SK-N-MC (cell line): ENCODE measurements at regions not wholly inside any gene's neighbourhood (a gene's known extent, or its start where the extent isn't known, plus 50 kb on each side); places are given as distances from the start of the nearest gene placed in this dataset.

Experiments used
- DNase-seq: peaks from one replicate; pipeline ENCODE4 v3.0.0-alpha.2; 2011; ENCODE audit warnings: low read depth, low spot score
- H3K27ac ChIP-seq: fragments of 200-600 bp; sonication (generic); 2 replicates; pipeline ENCODE4 v1.5.1; 2016; ENCODE audit warnings: mixed run types
- H3K36me3 ChIP-seq: fragments of 200-600 bp; sonication (generic); 2 replicates; pipeline ENCODE4 v1.6.1; 2017; ENCODE audit warnings: antibody characterized with exemption, low read length, mixed read lengths; ENCODE audit not compliant: insufficient read depth
- H3K4me3 ChIP-seq: fragments of 200-600 bp; sonication (generic); 2 replicates; pipeline ENCODE4 v1.5.1; 2016
- H3K9ac ChIP-seq: fragments of 200-600 bp; sonication (generic); 2 replicates; pipeline ENCODE4 v1.8.0; 2017; ENCODE audit warnings: mixed run types, mixed read lengths; ENCODE audit not compliant: insufficient read length
- H3K9me3 ChIP-seq: fragments of 200-600 bp; sonication (generic); 2 replicates; pipeline ENCODE4 v1.6.1; 2017; ENCODE audit warnings: low read depth, mild to moderate bottlenecking, antibody characterized with exemption, low read length, moderate library complexity, mixed read lengths
- EZH2 ChIP-seq: fragments of 200-600 bp; sonication (generic); IDR thresholded peaks from one replicate; pipeline ENCODE4 v1.6.1; 2017; ENCODE audit warnings: antibody characterized with exemption
- FOXP2 ChIP-seq: optimal IDR thresholded peaks from 2 replicates; pipeline ENCODE3; 2011; ENCODE audit warnings: mild to moderate bottlenecking, moderate library complexity; ENCODE audit not compliant: insufficient read depth; ENCODE audit errors: extremely low read length, control extremely low read depth
- POLR2AphosphoS5 ChIP-seq: IDR thresholded peaks from 2 replicates; pipeline ENCODE4 v1.6.1; 2012; ENCODE audit warnings: mild to moderate bottlenecking, low read depth, low read length, borderline replicate concordance

DNA sequence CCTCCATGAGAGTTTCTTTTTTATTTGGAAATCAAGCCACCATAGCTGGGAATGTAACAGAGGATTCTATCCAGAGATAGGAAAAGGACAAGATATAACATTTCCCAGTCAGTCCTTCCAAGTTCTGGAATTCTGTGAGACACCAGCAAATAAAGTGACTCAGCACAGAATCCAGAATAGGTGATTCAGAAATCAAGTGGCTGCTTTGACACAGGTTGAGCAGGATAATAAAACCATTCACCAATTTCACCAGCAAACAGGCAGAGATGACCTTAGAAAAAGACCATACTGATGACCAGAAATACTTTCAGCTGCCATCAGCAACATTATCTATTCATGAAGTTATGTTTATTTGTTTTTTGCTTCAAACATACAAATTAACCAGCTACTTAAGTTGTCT, 491.5 kb upstream of the TUSC1 start:
- H3K9me3 ChIP-seq, result no peaks in the 10 kb centered on the region
- H3K4me3 ChIP-seq, result no peak overlapping the region
- TF ChIP-seq EZH2 (no peak), FOXP2 (no peak), POLR2AphosphoS5 (no peak)
- H3K36me3 ChIP-seq, result no peaks in the 10 kb centered on the region
- no peak for DNase-seq
- no peak overlapping the region for H3K9ac ChIP-seq
- no peak overlapping the region for H3K27ac ChIP-seq

DNA sequence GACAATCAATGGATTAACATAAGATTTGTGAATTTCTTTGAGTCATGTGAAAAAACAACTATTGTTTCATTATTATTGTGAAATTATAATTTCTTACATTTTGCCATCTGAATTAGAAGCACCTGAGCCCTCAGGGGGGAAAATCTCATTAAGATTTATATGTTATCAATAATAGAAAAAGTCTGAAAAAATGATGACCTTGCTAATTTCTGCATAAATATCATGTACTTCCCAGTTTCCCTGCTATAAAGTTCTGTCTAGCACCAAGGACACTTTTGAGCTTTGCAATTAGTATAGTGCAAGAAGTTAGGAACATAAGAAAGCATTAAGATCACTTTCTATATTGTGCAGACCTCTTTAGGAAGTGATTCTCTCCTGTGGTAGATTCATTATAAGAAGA, 488.3 kb upstream of the TUSC1 start:
- no peak for DNase-seq
- Histone ChIP-seq H3K9me3 (no peaks in the 10 kb centered on the region), H3K9ac (no peak overlapping the region), H3K36me3 (no peaks in the 10 kb centered on the region), H3K4me3 (no peak overlapping the region), H3K27ac (no peak overlapping the region)
- TF ChIP-seq EZH2 (no peak), POLR2AphosphoS5 (no peak), FOXP2 (no peak)

DNA sequence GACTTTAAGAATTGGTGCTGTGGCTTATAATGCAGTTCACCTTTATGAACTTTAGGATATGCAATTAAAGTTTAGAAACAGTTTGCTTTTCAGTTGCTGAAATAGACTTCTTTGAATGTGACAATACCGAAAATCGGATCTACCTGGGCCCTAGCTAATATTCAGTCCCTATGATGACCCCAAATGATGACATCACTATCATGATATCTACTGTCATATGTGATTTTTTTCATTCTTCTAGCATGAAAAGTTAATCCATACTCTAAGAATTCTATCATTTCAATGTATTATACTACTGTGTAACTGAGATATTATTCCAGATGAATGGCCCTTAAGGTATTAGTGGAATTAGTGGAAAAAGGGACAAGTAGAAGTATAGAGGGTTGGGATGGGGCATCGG, 487.2 kb upstream of the TUSC1 start:
- Histone ChIP-seq H3K4me3 (no peak overlapping the region), H3K9ac (no peak overlapping the region), H3K27ac (no peak overlapping the region), H3K9me3 (no peaks in the 10 kb centered on the region), H3K36me3 (no peaks in the 10 kb centered on the region)
- no peak for DNase-seq
- TF ChIP-seq FOXP2 (no peak), EZH2 (no peak), POLR2AphosphoS5 (no peak)

DNA sequence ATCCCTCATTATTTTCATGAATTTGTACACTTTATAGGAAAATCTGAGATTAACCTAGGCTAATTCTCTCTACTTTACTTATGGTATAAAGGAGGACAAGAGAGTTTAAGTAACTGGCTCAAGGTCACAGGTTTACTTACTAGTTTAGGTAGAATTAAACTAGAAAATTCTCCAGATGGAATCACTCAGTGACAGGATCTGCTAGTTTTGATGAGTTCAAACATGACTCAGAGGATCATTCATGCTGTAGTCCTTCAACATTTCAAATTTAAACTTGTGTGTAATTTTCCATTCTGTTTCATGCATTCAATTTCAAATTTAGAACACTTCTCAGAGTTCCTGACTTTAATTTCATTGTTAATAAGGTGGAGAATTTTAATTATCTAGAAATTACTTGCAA, 485.7 kb upstream of the TUSC1 start:
- Histone ChIP-seq H3K36me3 (no peaks in the 10 kb centered on the region), H3K4me3 (no peak overlapping the region), H3K9ac (no peak overlapping the region), H3K27ac (no peak overlapping the region), H3K9me3 (no peaks in the 10 kb centered on the region)
- no peak for DNase-seq
- TF ChIP-seq EZH2 (no peak), FOXP2 (no peak), POLR2AphosphoS5 (no peak)

DNA sequence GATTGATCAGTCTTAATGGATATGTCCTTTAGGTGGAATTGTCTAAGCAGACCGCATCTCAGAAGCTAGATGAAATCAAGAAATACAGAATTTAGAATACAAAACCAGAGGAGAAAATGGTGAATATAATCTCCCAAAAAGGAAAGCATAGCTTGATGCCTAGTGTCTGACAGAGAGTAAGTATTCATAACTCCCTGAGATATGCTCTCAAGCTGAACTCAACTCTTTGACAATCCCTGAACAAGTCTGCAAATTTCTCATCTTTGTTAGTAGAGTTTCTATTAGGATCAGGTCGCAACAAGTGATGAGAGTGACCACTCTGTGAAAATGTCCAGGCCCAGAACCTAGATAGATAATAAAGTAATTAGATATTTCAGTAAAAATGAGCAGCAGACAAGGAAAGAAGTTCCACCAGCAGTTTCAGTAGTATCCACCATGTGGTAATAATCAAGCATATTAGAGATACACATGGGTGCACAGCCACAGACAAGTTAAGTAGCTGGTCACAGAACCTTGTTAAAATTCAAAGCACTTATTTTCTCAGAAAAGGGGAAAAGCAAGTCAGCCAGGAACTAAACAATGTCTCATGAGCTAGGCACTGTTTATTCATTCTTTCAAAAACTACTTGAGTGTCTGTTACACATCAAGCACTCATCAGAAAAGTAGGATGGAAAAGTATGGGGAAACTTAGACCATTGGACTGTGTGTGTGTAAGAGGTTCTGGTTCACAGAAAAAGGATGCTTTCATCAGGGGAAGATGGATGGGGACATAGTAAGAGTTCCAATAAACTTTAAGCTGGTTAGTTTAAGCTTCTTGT, 481.5 kb upstream of the TUSC1 start:
- Histone ChIP-seq H3K4me3 (no peak overlapping the region), H3K9ac (no peak overlapping the region), H3K9me3 (no peaks in the 10 kb centered on the region), H3K36me3 (no peaks in the 10 kb centered on the region), H3K27ac (no peak overlapping the region)
- TF ChIP-seq EZH2 (no peak), POLR2AphosphoS5 (no peak), FOXP2 (no peak)
- no peak for DNase-seq

DNA sequence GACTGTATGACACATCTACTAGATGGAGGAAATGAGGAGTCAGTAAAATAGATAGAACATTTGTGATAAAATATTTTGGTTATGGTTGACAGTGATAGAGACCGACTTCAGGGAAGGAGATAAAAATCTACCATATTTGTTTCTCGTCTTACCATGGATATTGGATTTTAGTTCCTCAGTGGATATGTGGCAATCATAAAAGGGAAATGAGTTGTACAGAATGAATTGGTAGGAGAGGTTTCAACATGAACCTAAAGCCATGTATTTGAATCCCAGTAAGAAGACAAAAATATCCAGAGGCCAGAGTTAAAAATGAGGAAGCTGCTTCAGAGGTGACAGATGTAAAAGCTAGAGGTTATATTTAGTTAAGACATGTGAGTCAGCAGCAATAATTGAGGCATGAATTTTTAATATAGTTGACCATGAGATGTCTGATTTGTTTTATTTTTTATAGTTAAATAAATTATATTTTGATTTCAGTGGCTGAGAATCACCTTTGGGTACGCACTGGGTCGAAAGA, 480.4 kb upstream of the TUSC1 start:
- Histone ChIP-seq H3K9me3 (no peaks in the 10 kb centered on the region), H3K36me3 (no peaks in the 10 kb centered on the region), H3K27ac (no peak overlapping the region), H3K9ac (no peak overlapping the region), H3K4me3 (no peak overlapping the region)
- DNase-seq, result no peak
- TF ChIP-seq POLR2AphosphoS5 (no peak), FOXP2 (no peak), EZH2 (no peak)

DNA sequence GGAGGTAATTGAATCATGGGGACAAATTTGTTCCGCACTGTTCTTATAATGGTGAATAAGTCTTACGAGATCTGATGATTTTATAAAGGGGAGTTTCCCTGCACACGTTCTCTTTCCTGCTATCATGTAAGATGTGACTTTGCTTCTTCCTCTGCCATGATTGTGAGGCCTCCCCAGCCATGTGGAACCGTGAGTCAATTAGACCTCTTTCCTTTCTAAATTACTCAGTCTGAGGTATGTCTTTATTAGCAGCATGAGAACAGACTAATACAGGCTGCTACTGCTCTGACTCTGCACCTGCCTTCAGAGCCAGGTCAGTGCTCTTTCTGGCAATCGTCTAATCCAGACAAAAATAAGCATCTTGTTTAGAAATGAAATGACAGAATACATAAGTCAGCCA, 479.2 kb upstream of the TUSC1 start:
- Histone ChIP-seq H3K4me3 (no peak overlapping the region), H3K27ac (no peak overlapping the region), H3K9ac (no peak overlapping the region), H3K9me3 (no peaks in the 10 kb centered on the region), H3K36me3 (no peaks in the 10 kb centered on the region)
- no peak for TF ChIP-seq EZH2
- no peak for TF ChIP-seq POLR2AphosphoS5
- TF ChIP-seq FOXP2, result no peak
- no peak for DNase-seq

DNA sequence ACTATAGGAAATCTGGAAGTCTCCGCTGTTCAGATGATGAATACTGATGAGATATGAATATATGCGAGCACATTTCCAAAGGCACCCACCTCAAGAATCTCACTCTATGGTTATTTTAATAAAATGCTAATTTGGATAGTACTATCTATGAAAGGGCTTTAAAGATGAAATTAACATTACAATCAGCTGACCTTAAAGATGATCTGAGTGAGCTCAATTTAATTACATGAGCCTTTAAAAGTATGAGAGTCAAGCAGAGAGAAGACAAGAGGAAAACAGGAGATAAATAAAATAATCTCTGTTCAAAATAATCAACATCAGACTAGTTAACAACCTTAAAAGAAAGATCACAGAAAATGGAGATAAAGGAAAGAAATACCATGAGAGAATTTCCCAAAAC, 474.1 kb upstream of the TUSC1 start:
- H3K4me3 ChIP-seq, result no peak overlapping the region
- no peaks in the 10 kb centered on the region for H3K9me3 ChIP-seq
- TF ChIP-seq FOXP2 (no peak), POLR2AphosphoS5 (no peak), EZH2 (no peak)
- DNase-seq, result no peak
- H3K9ac ChIP-seq, result no peak overlapping the region
- H3K27ac ChIP-seq, result no peak overlapping the region
- no peaks in the 10 kb centered on the region for H3K36me3 ChIP-seq

DNA sequence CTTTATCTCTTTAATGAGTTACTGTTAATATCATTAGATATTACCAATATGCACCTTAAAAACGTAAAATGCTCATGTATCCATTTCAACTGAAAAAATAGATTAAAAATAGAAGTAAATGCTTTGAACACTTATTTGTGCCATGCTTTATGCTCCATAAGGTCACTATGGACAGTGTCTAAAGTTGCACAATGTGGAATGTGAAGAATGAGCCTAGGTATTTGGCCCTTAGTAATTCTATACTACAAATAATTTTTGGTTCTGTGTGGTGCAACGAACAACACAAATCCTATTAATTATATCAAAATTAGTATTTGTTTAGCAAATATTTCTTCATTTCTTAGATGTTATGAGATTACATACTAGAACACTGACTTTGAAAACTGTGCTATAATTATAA, 469.9 kb upstream of the TUSC1 start:
- no peaks in the 10 kb centered on the region for H3K36me3 ChIP-seq
- H3K27ac ChIP-seq, result no peak overlapping the region
- H3K9me3 ChIP-seq, result no peaks in the 10 kb centered on the region
- DNase-seq, result no peak
- H3K9ac ChIP-seq, result no peak overlapping the region
- H3K4me3 ChIP-seq, result no peak overlapping the region
- TF ChIP-seq POLR2AphosphoS5, result no peak
- TF ChIP-seq FOXP2, result no peak
- no peak for TF ChIP-seq EZH2
